ENCODE measurements at regions not wholly inside any gene's neighbourhood (a gene's known extent, or its start where the extent isn't known, plus 50 kb on each side); places are given as distances from the start of the nearest gene placed in this dataset.

- TF ChIP-seq, protein P1, sequence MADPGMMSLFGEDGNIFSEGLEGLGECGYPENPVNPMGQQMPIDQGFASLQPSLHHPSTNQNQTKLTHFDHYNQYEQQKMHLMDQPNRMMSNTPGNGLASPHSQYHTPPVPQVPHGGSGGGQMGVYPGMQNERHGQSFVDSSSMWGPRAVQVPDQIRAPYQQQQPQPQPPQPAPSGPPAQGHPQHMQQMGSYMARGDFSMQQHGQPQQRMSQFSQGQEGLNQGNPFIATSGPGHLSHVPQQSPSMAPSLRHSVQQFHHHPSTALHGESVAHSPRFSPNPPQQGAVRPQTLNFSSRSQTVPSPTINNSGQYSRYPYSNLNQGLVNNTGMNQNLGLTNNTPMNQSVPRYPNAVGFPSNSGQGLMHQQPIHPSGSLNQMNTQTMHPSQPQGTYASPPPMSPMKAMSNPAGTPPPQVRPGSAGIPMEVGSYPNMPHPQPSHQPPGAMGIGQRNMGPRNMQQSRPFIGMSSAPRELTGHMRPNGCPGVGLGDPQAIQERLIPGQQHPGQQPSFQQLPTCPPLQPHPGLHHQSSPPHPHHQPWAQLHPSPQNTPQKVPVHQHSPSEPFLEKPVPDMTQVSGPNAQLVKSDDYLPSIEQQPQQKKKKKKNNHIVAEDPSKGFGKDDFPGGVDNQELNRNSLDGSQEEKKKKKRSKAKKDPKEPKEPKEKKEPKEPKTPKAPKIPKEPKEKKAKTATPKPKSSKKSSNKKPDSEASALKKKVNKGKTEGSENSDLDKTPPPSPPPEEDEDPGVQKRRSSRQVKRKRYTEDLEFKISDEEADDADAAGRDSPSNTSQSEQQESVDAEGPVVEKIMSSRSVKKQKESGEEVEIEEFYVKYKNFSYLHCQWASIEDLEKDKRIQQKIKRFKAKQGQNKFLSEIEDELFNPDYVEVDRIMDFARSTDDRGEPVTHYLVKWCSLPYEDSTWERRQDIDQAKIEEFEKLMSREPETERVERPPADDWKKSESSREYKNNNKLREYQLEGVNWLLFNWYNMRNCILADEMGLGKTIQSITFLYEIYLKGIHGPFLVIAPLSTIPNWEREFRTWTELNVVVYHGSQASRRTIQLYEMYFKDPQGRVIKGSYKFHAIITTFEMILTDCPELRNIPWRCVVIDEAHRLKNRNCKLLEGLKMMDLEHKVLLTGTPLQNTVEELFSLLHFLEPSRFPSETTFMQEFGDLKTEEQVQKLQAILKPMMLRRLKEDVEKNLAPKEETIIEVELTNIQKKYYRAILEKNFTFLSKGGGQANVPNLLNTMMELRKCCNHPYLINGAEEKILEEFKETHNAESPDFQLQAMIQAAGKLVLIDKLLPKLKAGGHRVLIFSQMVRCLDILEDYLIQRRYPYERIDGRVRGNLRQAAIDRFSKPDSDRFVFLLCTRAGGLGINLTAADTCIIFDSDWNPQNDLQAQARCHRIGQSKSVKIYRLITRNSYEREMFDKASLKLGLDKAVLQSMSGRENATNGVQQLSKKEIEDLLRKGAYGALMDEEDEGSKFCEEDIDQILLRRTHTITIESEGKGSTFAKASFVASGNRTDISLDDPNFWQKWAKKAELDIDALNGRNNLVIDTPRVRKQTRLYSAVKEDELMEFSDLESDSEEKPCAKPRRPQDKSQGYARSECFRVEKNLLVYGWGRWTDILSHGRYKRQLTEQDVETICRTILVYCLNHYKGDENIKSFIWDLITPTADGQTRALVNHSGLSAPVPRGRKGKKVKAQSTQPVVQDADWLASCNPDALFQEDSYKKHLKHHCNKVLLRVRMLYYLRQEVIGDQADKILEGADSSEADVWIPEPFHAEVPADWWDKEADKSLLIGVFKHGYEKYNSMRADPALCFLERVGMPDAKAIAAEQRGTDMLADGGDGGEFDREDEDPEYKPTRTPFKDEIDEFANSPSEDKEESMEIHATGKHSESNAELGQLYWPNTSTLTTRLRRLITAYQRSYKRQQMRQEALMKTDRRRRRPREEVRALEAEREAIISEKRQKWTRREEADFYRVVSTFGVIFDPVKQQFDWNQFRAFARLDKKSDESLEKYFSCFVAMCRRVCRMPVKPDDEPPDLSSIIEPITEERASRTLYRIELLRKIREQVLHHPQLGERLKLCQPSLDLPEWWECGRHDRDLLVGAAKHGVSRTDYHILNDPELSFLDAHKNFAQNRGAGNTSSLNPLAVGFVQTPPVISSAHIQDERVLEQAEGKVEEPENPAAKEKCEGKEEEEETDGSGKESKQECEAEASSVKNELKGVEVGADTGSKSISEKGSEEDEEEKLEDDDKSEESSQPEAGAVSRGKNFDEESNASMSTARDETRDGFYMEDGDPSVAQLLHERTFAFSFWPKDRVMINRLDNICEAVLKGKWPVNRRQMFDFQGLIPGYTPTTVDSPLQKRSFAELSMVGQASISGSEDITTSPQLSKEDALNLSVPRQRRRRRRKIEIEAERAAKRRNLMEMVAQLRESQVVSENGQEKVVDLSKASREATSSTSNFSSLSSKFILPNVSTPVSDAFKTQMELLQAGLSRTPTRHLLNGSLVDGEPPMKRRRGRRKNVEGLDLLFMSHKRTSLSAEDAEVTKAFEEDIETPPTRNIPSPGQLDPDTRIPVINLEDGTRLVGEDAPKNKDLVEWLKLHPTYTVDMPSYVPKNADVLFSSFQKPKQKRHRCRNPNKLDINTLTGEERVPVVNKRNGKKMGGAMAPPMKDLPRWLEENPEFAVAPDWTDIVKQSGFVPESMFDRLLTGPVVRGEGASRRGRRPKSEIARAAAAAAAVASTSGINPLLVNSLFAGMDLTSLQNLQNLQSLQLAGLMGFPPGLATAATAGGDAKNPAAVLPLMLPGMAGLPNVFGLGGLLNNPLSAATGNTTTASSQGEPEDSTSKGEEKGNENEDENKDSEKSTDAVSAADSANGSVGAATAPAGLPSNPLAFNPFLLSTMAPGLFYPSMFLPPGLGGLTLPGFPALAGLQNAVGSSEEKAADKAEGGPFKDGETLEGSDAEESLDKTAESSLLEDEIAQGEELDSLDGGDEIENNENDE (IDR thresholded peaks at IDR 0.05; ENCODE audit: insufficient replicate concordance, low read length), result no peak
- no peak for TF ChIP-seq JUN (IDR thresholded peaks at IDR 0.05; ENCODE audit: low read depth, low read length)
- TF ChIP-seq RBBP5 (IDR thresholded peaks at IDR 0.05; ENCODE audit: borderline replicate concordance, low read depth, low read length), result no peak
- TF ChIP-seq CTBP2 (IDR thresholded peaks at IDR 0.05; ENCODE audit: borderline replicate concordance, insufficient read depth, insufficient read length, low read length), result no peak
- TF ChIP-seq CHD1 (IDR thresholded peaks at IDR 0.05; ENCODE audit: low read depth, low read length), result no peak
- TF ChIP-seq MAFK (IDR thresholded peaks at IDR 0.05; ENCODE audit: low read depth, low read length), result no peak
These were observed 341.9 kb downstream of the RAB28 start (continued) for GRCh38 chr4:13142191-13142590.
